ENCODE measurements at regions not wholly inside any gene's neighbourhood (a gene's known extent, or its start where the extent isn't known, plus 50 kb on each side); places are given as distances from the start of the nearest gene placed in this dataset.
A peak's percentile ranks its signal among the peaks of the same experiment; 100 is the strongest.

DNA sequence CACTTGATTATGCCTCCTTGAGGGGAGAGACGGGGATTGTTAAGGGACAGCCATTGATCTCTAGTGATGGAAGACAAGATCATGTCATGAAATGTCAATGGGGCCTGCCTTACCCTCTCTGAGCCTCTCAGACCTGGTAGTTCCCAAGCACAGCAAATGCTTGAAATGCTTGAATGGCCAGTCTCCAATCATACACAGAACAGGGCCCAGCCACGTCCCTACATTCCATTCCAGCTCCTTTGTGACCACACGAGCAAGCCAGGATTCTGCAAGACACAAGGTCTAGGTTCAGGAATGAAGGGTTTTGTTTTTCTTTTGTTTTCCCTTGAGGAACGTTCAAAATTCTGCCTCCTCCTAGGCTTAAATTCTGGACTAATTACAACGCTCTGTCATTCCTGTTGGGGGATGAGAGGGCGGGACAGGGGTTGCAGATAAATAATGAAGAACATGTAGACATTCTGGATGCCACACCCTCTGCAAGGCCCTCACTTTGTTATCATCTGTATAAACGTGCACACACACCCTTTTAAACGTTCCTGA lies 98.1 kb upstream of the YPEL5 start:
- DNase-seq (ENCODE audit: low read depth): no peak

DNA sequence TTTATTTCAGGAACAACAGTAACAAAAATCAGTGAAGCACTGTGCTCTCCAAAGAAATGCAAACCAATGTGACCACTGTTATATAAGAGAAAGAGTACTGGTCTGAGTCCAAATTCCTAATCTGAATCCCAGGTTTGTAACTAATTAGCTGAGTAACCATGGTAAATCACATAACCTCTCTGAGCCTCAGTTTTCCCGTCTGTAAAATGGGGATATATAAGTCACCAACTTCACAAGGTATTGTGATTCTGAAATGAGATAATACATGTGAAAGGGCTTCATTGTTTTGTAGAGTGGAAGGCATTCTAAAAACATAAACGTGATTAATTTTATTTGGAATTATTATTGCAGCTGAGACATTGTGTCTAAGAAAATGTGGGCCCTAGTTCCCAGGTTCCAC lies 91.3 kb upstream of the YPEL5 start:
- no peak for DNase-seq (ENCODE audit: low read depth)

DNA sequence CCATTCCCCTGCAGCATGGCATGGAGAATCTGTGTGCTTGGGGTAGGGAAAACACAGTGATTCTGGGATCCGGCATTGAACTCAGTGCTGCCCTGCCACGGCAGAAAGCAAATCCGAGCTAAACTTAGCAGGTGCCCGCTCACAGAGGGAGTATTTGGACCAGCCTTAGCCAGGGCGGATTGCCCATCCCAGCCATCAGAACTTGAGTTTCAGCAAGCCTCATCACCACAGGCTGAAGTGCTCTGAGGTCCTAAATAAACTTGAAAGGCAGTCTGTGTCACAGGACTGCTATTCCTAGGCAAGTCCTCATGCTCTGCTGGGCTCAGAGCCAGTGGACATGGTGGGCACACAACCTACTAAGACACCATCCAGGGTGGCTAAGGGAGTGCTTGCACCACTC lies 86.2 kb upstream of the YPEL5 start:
- DNase-seq (ENCODE audit: low read depth): no peak

DNA sequence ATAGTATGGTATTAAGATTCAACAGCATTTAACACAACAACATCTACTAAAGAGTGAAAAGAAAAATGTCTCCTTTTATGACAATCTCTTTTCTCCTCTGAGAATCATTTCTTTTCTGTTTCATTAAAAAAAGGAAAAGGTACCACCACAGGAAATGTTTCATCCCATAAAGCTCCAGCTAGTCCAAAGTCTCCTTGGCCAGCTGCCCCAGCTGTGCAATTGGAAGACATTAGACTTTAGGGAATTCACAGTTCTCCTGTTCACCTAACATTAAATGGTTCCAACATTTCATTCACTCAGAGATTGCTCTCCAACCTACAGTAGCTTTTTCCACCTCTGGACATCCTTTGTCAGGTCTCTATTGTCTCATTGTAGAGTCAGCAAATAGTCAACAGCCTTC lies 78.7 kb upstream of the YPEL5 start:
- no peak for DNase-seq (ENCODE audit: low read depth)

DNA sequence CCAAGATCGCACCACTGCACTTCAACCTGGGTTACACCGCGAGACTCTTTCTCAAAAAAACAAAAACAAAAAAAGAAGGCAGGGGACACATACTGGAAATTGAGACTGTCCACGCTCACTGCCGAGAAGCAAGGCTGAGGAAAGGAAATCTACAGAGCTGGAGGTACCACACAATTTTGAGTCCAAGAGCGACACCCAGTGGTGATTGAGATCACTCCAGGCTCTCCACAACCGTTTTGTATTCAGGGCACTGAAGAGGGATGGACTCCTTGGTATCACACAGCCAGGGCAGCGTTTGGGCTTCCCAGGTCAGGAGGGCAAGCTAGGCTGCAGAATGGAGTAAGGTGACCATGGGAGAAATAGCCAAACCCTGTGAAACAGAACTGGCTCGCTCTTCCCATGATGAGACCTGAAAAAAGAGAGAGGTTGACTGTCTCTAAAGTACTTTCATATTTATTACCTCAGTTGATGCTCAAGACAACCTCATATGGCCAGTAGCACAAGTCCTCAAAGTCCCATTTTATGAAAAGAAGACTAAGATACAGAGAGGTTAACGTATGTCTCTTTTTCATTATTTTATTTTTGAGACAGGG lies 74.5 kb upstream of the YPEL5 start:
- peak; percentile 76 for DNase-seq (ENCODE audit: low read depth)

DNA sequence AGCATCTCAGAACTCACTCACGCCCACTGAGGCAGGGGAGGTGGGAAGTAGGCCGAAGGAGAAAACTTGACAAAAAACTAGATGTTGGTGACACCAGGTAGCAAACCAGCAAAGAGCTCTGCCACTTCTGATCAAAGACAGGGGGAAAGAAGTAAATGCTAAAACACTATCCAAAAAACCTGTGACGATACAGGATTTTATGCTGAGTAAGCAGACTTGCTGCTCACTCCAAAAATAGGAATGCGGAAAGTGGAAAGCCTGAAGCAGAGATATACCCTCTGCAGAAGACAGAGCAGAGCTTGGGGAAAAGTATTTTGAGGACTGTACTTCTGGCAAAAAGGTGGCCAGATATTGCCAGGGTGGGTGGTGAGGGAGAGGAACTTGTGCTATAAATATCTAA lies 73.3 kb upstream of the YPEL5 start:
- no peak for DNase-seq (ENCODE audit: low read depth)

DNA sequence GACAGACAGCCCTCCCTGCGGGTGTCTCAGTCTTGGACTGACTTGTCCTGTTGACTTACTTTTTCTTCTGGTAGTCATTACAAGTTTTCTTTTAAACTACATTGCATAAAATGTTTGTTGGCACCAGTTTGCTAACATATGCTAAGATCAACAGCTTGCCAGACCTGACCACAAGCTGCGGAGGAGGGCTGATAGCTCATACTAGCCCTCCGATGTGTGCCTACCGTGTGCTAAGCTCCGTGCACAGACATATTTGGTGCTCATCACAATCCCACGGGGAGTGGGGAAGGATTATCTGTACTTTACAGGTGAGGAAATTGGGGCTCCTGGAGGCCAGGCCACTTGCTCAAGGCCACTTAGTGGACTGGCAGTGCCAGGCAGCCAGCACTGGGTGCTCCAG lies 72.8 kb upstream of the YPEL5 start:
- DNase-seq (ENCODE audit: low read depth): no peak

DNA sequence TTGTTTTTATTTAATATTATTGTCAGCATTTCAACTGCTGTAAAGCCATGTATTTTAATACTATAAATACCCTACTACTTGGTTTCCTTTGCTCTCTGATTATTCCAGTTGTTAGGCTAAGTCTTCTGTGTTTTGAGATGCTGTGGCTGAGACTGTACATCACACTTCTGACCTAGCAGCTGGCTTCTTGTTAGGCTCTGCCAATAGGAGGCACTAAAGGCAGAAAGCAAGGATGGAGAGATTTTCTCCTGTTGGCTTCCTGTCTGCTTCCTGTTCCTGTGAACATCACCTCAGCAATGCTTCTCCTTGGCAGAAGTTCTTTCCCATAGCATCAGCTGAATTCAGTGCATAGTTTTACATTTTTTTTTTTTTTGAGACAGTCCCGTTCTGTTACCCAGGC lies 68.3 kb upstream of the YPEL5 start:
- no peak for DNase-seq (ENCODE audit: low read depth)

DNA sequence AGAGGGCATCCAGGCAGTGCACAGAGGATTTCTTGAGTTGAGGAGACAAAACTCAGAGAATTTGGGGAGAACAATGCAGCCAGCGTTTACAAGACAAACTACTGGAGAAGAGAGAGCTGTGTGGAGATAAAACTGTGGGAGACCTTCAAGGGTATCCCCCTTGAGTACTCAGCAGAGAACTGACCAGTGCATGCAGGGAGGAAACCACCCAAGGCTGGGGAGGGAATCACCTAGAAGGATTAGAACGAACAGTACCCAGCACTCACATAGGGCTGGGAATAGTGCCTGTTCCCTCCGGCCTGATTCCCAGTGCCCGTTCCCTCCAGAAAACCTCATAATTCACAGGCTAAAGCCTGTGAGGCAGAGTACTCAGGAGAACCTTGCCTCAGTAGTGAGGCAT lies 61.9 kb upstream of the YPEL5 start:
- no peak for DNase-seq (ENCODE audit: low read depth)

DNA sequence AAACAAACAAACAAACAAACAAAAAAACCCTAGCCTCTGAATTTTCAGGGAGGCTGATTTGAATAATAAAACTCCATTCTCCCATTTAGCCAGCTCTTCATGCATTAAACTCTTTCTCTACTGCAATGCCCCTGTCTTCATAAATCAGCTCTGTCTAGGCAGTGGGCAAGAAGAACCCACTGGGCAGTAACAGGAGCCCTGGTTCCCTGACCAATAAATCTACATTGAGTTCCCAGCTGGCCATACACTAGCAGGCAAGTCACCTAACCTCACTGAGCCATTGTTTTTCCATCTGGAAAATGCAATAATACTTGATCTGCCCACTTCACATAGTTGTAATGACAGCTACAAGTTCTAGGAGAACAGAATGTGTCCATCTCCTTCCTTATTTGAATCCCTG lies 57.6 kb upstream of the YPEL5 start:
- DNase-seq (ENCODE audit: low read depth): no peak

DNA sequence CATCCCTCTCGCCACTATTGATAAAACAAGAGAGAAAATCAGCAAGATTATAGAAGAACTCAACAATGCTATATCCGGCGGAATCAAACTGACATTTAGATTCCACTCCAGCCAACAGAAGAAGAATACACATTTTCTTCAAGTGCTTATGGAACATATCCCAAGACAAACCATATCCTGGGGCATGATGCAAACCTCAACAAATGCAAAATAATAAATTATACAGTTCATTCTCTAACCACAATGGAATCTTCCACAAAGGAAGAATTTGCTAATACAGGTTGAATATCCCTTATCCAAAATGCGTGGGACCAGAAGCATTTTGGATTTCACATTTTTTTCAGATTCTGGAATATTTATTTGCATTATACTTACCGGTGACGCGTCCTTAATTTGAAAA lies 51.4 kb upstream of the YPEL5 start:
- peak; percentile 73 for DNase-seq (ENCODE audit: low read depth)

DNA sequence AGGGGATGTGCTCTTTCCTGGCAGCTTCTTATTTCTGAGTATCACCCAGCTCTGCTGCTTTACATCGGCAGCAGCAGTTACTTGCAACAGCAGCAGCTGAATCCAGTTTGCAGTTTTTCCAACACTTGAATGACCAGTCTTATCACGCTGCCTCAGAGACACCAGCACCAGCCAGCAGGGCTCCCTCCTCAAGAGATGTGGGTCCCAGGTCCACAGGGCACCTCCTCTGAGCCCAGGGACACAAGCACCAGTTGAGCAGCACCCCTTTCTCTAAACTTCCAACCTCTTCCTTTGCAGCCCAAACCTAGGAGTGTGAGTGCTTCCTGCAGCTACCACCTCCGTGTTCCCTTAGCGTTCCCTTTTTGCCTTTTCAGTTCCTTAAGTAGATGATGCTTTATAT lies 50.4 kb upstream of the YPEL5 start:
- DNase-seq (ENCODE audit: low read depth): no peak
